ENCODE measurements at regions not wholly inside any gene's neighbourhood (a gene's known extent, or its start where the extent isn't known, plus 50 kb on each side); places are given as distances from the start of the nearest gene placed in this dataset.

GRCh38 chr5:2255915-2256690 is 373.4 kb upstream of the IRX4 start:
- no peak for DNase-seq
- Histone ChIP-seq H3K4me3 (no peak overlapping the region), H3K9me3 (no peaks in the 10 kb centered on the region), H3K4me1 (no peaks in the 10 kb centered on the region), H3K27me3 (no peaks in the 10 kb centered on the region), H3K27ac (no peak overlapping the region), H3K9ac (ENCODE audit: low read depth in 2 of 2, low read length in 2 of 2) (no peak overlapping the region), H3K36me3 (no peaks in the 10 kb centered on the region)
- TF ChIP-seq CTCF (IDR thresholded peaks at IDR 0.05): no peak
- intact Hi-C loops (cut with DNase I): no loop called here

- Histone ChIP-seq H3K27me3 (no peaks in the 10 kb centered on the region), H3K4me3 (no peak overlapping the region), H3K9me3 (no peaks in the 10 kb centered on the region), H3K4me1 (no peaks in the 10 kb centered on the region), H3K36me3 (no peaks in the 10 kb centered on the region), H3K9ac (ENCODE audit: low read depth in 2 of 2, low read length in 2 of 2) (no peak overlapping the region), H3K27ac (no peak overlapping the region)
- no peak for DNase-seq
- intact Hi-C loops (cut with DNase I): no loop called here
- TF ChIP-seq CTCF (IDR thresholded peaks at IDR 0.05): no peak
Observed at GRCh38 chr5:2254880-2255750, 372.4 kb upstream of the IRX4 start.

GRCh38 chr5:2254406-2254805 is 371.7 kb upstream of the IRX4 start:
- Histone ChIP-seq H3K27ac (no peak overlapping the region), H3K36me3 (no peaks in the 10 kb centered on the region), H3K9me3 (no peaks in the 10 kb centered on the region), H3K9ac (ENCODE audit: low read depth in 2 of 2, low read length in 2 of 2) (no peak overlapping the region), H3K4me3 (no peak overlapping the region), H3K4me1 (no peaks in the 10 kb centered on the region), H3K27me3 (no peaks in the 10 kb centered on the region)
- TF ChIP-seq CTCF (IDR thresholded peaks at IDR 0.05): no peak
- intact Hi-C loops (cut with DNase I): no loop called here
- DNase-seq: no peak

GRCh38 chr5:2253040-2253975 is 370.6 kb upstream of the IRX4 start:
- intact Hi-C loops (cut with DNase I): no loop called here
- Histone ChIP-seq H3K4me3 (no peak overlapping the region), H3K36me3 (no peaks in the 10 kb centered on the region), H3K4me1 (no peaks in the 10 kb centered on the region), H3K27ac (no peak overlapping the region), H3K9me3 (no peaks in the 10 kb centered on the region), H3K9ac (ENCODE audit: low read depth in 2 of 2, low read length in 2 of 2) (no peak overlapping the region), H3K27me3 (no peaks in the 10 kb centered on the region)
- no peak for TF ChIP-seq CTCF (IDR thresholded peaks at IDR 0.05)
- DNase-seq: no peak

- intact Hi-C loops (cut with DNase I): no loop called here
Observed at GRCh38 chr5:2251751-2252150, 369.0 kb upstream of the IRX4 start.

More at GRCh38 chr5:2251751-2252150, 369.0 kb upstream of the IRX4 start:
- no peak for TF ChIP-seq CTCF (IDR thresholded peaks at IDR 0.05)
- H3K9me3 ChIP-seq: no peaks in the 10 kb centered on the region
- no peak overlapping the region for H3K27ac ChIP-seq
- H3K27me3 ChIP-seq: no peaks in the 10 kb centered on the region
- H3K4me3 ChIP-seq: no peak overlapping the region
- H3K36me3 ChIP-seq: no peaks in the 10 kb centered on the region
- H3K4me1 ChIP-seq: no peaks in the 10 kb centered on the region
- DNase-seq: no peak
- no peak overlapping the region for H3K9ac ChIP-seq (ENCODE audit: low read depth in 2 of 2, low read length in 2 of 2)

All from colonic mucosa (tissue), 4 donors.